Left ventricle myocardium inferior (tissue), 1 donor: ENCODE measurements at regions not wholly inside any gene's neighbourhood (a gene's known extent, or its start where the extent isn't known, plus 50 kb on each side); places are given as distances from the start of the nearest gene placed in this dataset.

Source experiments
- DNase-seq: peaks from one replicate; pipeline ENCODE4 v3.0.0-alpha.2; 2020
- H3K27ac ChIP-seq: fragments of 200-600 bp; replicated peaks from 2 replicates; pipeline ENCODE4 v1.8.0; 2021
- H3K27me3 ChIP-seq: fragments of 200-600 bp; 2 replicates; pipeline ENCODE4 v1.8.0; 2021; ENCODE audit warnings: low read depth
- H3K36me3 ChIP-seq: fragments of 200-600 bp; 2 replicates; pipeline ENCODE4 v1.8.0; 2021
- H3K4me1 ChIP-seq: fragments of 200-600 bp; 2 replicates; pipeline ENCODE4 v1.8.0; 2021
- H3K4me3 ChIP-seq: fragments of 200-600 bp; 2 replicates; pipeline ENCODE4 v1.8.0; 2021; ENCODE audit warnings: mild to moderate bottlenecking, moderate library complexity
- H3K9me3 ChIP-seq: fragments of 200-600 bp; replicated peaks from 2 replicates; pipeline ENCODE4 v1.8.0; 2021
- intact Hi-C: fragments of 100-400 bp; cut with micrococcal nuclease; formaldehyde crosslinking; loops from one replicate; pipeline ENCODE4 v1.11.0; 2022
- TF ChIP-seq, protein P1 (sequence below): fragments of 200-600 bp; IDR thresholded peaks from 2 replicates; pipeline ENCODE4 v1.8.0; 2021; ENCODE audit warnings: antibody characterized with exemption, mild to moderate bottlenecking, borderline replicate concordance
- donor health status: DM: no; HTN: yes; CAD: no; lungs with severe emphysema.

DNA sequence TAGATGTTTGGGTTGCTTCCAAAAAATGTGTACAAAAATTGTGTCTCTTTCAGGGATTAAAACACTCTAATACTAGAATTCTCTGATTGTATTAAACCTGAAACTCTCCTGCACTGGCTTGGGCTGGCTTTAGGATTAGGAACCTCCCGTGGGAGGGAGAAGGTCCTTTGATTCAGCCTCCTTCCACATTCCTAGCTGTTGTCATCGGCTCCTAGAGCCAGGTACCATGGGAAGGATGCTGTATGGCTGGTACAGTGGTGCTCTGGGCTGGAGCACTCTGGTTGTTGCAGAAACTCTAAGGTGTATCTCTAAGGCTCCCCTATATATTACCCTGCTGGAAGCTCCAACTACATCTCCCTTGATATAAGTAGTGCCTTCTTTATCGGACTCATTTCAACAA lies 245.2 kb upstream of the FOXK1 start:
- no peak overlapping the region for H3K27ac ChIP-seq

DNA sequence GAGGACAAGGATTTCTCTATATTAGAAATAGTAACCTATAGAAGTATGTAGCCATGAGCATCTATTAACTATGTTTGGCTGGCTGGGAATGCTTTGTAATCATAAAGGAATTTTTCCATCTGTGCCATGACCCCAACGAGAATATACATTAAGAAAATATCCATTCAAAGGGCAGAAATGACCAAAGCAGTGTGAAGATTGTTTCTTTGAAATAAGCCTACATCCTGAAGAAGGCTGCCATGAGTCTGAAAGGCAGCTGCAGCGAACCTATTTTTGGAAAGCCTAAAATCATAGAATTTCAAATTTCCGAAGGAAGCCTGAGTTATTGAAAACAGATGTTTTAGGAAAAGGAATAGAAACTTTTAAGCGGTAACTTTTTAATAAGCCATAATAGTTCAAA lies 244.2 kb upstream of the FOXK1 start:
- intact Hi-C loops = no loop called here
- no peak overlapping the region for H3K4me3 ChIP-seq
- no peaks in the 10 kb centered on the region for H3K36me3 ChIP-seq
- TF ChIP-seq, protein P1, sequence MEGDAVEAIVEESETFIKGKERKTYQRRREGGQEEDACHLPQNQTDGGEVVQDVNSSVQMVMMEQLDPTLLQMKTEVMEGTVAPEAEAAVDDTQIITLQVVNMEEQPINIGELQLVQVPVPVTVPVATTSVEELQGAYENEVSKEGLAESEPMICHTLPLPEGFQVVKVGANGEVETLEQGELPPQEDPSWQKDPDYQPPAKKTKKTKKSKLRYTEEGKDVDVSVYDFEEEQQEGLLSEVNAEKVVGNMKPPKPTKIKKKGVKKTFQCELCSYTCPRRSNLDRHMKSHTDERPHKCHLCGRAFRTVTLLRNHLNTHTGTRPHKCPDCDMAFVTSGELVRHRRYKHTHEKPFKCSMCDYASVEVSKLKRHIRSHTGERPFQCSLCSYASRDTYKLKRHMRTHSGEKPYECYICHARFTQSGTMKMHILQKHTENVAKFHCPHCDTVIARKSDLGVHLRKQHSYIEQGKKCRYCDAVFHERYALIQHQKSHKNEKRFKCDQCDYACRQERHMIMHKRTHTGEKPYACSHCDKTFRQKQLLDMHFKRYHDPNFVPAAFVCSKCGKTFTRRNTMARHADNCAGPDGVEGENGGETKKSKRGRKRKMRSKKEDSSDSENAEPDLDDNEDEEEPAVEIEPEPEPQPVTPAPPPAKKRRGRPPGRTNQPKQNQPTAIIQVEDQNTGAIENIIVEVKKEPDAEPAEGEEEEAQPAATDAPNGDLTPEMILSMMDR = no peak
- peak overlapping the region; percentile 47 for H3K27ac ChIP-seq
- no peaks in the 10 kb centered on the region for H3K4me1 ChIP-seq
- H3K27me3 ChIP-seq = peaks cover 12% of the 10 kb centered on the region
- DNase-seq = no peak
- peaks cover 4% of the 10 kb centered on the region for H3K9me3 ChIP-seq

More for the DNA sequence above, 245.2 kb upstream of the FOXK1 start:
- intact Hi-C loops = no loop called here
- Histone ChIP-seq H3K27me3 (peaks cover 12% of the 10 kb centered on the region), H3K4me1 (no peaks in the 10 kb centered on the region), H3K4me3 (no peak overlapping the region), H3K36me3 (no peaks in the 10 kb centered on the region), H3K9me3 (peaks cover 4% of the 10 kb centered on the region)
- TF ChIP-seq, protein P1 = no peak
- DNase-seq = no peak

DNA sequence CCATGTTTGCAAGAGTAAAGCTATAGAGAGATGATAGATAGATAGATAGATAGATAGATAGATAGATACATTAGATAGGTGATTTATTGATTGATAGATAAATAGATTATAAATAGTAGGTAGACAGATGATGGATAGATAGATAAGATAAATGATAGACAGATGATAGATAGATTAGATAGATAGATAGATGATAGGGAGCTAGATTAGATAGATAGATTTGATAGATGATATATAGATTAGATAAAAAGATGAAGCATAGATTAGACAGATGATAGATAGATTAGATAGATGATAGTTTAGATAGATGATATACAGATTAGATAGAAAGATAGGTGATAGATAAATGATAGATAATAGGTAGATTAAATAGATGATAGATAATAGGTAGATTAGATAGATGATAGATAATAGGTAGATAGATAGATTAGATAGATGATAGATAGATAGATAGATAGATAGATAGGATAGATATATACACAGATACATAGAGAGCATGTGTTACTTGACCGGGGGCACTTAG lies 243.3 kb upstream of the FOXK1 start:
- intact Hi-C loops = no loop called here
- Histone ChIP-seq H3K36me3 (no peaks in the 10 kb centered on the region), H3K4me3 (no peak overlapping the region), H3K9me3 (peaks cover 4% of the 10 kb centered on the region), H3K4me1 (no peaks in the 10 kb centered on the region), H3K27ac (peak overlapping the region; percentile 47), H3K27me3 (peaks cover 12% of the 10 kb centered on the region)
- TF ChIP-seq, protein P1 = no peak
- DNase-seq = no peak

DNA sequence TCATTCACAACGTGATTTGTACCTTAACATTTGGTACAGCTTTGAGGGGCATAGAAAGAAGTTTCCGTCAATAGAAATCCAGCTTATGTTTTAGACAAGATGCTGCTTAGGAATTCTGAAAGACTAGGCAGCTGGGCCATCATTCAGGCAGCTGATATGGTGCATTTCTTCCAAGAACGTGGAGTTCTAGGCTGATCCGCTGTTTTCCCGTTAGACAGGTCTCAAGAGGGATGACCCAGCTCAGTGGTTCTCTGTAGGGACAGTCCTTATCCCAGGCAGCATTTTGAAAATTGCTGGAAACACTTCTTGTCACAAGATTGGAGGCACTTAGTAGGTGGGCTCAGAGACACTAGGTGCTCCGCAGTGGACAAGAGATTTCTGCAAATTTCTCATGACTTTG lies 242.7 kb upstream of the FOXK1 start:
- no peak overlapping the region for H3K4me3 ChIP-seq
- TF ChIP-seq, protein P1 = no peak
- intact Hi-C loops = no loop called here
- H3K9me3 ChIP-seq = peaks cover 4% of the 10 kb centered on the region
- no peaks in the 10 kb centered on the region for H3K36me3 ChIP-seq
- peak overlapping the region; percentile 29 for H3K27ac ChIP-seq
- no peaks in the 10 kb centered on the region for H3K4me1 ChIP-seq
- DNase-seq = no peak
- peaks cover 12% of the 10 kb centered on the region for H3K27me3 ChIP-seq

DNA sequence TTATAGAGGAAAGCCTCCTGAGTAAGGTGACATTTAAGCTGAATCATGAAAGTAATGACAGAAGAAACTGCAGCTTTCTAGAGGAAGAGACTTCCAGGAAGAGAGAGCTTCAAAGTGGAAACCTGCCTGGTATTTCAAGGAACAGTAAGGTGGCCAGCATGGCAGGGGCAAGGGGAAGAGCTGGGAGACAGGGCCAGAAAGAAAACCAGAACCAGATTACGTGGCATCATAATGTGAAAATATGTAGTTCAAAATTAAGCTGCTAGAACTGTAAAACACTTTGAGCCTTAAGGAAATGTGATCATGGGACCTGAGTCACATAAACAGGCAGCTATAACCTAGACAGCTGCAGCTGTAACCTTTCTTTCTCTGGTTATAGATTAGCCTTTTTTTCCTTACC lies 238.0 kb upstream of the FOXK1 start:
- Histone ChIP-seq H3K27me3 (peaks cover 7% of the 10 kb centered on the region), H3K4me3 (no peak overlapping the region), H3K4me1 (no peaks in the 10 kb centered on the region), H3K9me3 (peaks cover 14% of the 10 kb centered on the region), H3K36me3 (no peaks in the 10 kb centered on the region), H3K27ac (no peak overlapping the region)
- intact Hi-C loops = no loop called here
- no peak for DNase-seq
- TF ChIP-seq, protein P1 = no peak
